ENCODE measurements at regions not wholly inside any gene's neighbourhood (a gene's known extent, or its start where the extent isn't known, plus 50 kb on each side); places are given as distances from the start of the nearest gene placed in this dataset.
"Not testable (repeated sequence)": the region's sequence is repeated elsewhere in the genome, so short reads cannot be mapped to it uniquely, and the experiment has no call there.

DNA sequence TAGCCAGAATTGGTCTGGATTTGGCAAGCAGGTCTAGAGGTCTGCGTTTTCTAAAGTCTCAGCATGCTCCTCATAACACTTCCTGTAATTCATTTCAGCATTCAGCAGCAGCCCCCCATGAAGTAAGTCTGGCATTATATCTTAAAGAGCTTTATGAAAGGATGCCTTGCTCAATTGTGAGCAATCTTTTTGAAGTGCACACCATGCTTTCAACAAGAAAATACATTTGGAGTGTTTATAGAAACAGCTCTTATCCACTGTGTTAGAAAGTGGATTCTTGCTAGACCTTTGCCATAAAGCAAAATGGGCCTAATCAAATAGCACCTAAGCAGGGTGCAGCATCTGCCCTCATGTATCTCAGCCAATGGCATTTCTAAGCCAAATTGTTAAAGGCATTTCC lies 378.0 kb upstream of the AKR1E2 start:
- peak in 1 of 2 donors; percentile 54 for DNase-seq

DNA sequence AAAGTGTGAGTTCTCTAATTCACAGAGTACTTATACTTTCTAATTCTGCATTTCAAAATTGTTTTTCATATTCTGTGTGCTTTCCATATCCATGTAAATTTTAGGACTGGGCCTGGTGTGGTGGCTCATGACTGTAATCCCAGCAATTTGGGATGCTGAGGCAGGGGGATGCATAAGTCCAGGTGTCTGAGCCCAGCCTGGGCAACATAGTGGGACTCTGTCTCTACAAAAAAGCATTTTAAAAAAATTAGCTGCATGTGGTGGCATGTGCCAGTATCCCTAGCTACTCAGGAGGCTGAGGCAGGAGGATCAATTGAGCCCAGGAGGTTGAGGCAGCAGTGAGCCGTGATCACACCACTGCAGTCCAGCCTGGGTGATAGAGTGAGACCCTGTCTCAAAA lies 382.6 kb upstream of the AKR1E2 start:
- no peak for DNase-seq

DNA sequence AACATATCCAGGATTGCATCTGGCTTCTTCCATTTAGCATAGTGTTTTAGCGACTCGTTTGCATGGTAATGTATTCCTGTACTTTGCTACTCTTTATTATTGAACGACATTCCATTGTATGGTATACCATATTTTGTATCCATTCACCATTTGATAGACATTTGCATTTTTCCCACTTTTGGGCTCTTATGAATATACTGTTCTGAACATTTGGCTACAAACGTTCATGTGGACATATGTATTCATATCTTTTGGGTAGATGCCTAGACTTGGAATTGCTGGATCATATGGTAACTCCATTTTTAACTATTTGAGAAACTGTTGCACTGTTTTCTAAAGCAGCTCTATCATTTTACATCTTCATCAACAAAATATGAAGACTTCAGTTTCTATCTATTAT lies 383.7 kb upstream of the AKR1E2 start:
- DNase-seq = no peak

DNA sequence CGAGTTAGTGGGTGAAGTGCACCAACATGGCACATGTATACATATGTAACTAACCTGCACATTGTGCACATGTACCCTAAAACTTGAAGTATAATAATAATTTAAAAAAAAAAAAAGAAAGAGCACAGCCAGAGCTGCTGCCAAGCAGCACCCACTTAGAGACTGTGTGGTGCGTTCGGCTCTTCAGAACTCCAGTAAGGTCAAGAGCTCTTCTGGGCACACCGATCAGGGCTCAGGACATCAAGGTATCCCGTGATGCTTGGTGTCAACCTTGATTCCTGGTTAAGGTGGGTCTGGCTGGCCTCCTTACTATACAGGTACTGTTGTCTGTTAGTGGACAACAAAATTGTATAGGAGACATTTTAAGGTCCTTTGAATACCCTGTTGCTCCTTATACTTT lies 385.7 kb upstream of the AKR1E2 start:
- DNase-seq = no peak

- no peak for DNase-seq
Measured at GRCh38 chr10:4437791-4438190, 388.2 kb upstream of the AKR1E2 start.

GRCh38 chr10:4437061-4437460 lies 388.9 kb upstream of the AKR1E2 start:
- DNase-seq = no peak

DNA sequence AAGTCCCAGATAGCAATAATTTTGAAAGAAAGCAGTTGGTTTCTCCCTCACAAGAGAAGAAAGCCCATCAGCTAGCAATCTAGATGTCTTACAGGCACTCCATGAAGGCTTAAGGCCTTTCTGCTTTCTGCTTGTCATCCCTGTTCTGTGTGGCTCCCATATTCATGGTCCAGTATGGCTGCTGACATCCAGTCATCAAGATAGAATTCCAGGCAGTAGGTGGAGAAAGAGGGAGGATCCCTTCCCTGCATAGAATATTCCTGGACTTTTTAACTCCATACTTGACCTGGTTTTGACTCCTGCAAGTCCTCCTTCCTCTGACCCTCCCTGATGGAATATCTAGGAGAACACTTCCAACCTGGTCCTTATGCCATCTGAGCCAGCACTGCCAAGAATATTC lies 389.9 kb upstream of the AKR1E2 start:
- no peak for DNase-seq

- DNase-seq = no peak
Measured at GRCh38 chr10:4434516-4435071, 391.4 kb upstream of the AKR1E2 start.

GRCh38 chr10:4434105-4434504 lies 391.9 kb upstream of the AKR1E2 start:
- no peak for DNase-seq

DNA sequence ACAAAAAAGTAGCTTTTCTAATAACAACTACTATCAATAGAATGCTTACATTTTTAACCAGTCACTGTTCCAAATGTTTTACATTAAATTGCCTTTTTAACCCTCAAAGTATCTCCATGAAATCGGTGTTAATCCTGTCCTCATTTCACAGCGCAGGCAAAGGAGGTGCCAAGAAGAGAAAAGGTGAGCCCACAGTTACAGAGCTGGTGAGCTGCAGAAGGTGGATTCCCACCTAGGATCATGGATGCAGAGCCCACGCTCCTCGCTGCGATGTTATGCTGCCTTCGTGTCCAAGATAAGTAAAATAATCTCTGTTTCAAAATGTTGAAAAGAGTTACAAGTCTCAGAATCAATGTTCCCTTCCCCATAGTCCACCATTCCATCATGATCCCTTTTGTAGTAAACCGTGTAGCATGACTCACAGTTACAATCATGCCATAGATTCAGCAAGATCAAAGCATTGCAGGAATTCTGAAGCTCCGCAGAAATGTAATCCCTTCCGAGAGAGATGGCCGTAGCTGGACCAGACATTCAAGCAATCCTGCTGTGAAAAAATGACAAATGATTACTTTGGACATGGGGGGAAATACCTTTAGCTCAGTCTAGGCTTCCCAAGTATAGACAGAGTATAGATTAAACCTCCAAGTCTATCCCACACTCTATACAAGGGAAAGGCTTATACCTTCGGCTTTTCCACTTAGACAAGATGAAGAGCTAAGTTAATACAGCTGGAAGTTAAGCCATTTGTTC lies 394.7 kb upstream of the AKR1E2 start:
- no peak for DNase-seq

DNA sequence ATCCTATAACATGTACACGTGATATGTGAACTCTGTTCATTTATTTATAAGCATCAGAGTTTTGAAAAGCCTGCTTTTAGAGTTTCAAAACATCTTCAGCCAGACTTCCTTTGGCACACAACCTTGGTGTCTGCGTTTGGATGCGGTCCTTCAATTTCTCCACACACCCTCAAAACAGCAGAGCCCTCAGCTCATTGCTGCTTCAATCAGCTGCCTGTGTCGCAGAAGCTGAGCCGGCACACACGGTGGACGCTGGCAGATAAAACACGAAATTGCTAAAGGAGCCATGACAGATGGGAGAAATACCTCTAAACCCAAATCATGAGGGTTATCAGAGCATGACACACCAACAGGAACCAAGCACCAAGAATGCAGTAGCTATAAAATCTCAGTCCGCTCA lies 396.4 kb upstream of the AKR1E2 start:
- DNase-seq = no peak

DNA sequence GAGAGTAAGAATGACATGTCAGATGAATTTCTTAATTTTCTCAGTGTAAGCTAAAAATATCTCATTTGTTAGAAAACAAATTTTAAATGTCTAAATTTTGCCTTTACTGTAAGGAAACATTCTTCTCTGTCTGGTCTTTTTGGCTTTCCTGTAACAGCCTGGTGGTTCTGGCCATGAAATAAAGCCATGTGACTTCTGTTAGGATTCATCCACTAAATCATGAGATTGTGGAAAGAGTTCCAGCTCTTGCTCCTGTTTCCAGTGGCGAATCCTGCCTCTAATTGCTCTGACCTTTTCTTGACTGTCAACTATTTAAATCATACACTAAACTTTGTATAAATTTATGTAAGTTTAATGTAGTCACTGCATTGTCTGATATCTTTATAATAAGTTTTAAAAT lies 398.5 kb upstream of the AKR1E2 start:
- no peak for DNase-seq

- no peak for DNase-seq
Measured at GRCh38 chr10:4426866-4427265, 399.1 kb upstream of the AKR1E2 start.

GRCh38 chr10:4409319-4409718 lies 416.7 kb upstream of the AKR1E2 start:
- DNase-seq = no peak

DNA sequence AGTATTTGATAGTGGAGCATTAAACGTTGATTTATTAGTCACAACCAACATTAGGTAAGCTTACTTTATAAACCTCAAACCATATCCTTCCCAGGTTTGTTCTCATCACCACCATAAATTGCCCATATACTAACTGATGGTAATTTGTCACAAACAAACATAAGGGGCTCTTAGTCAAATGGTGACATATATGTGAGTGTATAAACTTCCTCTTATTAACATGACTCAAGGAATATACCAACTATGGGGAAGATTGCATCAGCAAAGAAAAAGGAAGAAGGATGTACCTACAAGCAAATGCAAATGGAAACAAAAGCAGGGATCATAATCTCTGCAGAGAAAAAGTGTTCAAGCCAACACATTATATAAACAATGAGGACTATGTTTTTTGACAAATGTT lies 418.2 kb upstream of the AKR1E2 start:
- DNase-seq = no peak

DNA sequence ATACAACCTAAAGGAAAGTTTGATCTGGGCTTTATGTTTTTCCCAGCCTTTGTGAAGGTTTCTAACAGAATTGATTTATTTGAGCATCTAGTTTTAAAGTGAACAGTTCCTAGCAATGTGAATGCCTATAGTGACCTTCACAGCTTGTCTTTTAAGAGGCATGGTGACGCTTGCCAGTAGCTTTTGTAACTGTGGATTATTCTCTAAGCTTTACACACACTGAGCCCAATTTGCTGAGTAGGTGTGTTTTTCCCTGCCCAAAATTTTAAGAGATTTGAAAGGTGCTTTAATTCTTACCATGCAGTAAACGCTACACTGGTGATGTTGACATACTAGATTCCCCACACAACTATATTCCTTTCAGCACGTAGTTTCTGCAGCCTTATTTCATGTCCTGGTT lies 420.2 kb upstream of the AKR1E2 start:
- DNase-seq = no peak

- no peak for DNase-seq
Measured at GRCh38 chr10:4403638-4404252, 422.3 kb upstream of the AKR1E2 start.

DNA sequence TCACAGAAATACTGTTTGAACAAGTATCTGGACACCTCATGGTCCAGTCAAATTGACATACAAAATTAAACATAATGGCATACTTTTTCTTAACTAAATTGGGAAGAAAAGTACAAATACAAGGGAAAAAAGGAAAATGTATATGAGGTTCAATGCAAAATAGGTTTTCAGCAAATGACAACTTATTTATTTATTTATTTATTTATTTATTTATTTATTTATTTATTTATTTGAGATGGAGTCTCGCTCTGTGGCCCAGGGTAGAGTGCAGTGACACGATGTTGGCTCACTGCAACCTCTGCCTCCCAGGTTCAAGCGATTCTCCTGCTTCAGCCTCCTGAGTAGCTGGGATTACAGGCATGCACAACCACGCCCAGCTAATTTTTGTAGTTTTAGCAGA lies 424.9 kb upstream of the AKR1E2 start:
- DNase-seq = not testable (repeated sequence)

DNA sequence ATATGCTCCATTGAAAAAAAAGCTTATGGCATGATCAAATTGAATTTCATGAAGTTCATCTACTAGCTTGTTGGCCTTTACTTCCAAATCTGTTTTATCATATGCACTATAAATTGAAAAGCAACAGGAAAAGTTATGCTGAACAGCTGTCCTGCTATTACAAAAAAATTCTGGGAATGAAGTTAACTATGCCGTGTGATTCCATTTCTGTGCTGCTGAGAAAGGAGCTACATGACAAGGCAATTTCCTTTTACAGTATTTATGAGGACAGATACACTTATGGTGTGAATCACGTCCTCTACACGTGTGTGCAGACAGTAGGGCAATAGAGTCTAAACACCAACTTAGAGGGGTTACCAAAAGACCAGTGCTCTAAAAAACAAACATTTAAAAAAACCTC lies 426.5 kb upstream of the AKR1E2 start:
- DNase-seq = peak in 1 of 2 donors; percentile 7

GRCh38 chr10:4398602-4399001 lies 427.4 kb upstream of the AKR1E2 start:
- DNase-seq = no peak

GRCh38 chr10:4397337-4397736 lies 428.7 kb upstream of the AKR1E2 start:
- DNase-seq = no peak

- DNase-seq = no peak
Measured at GRCh38 chr10:4396401-4397283, 429.4 kb upstream of the AKR1E2 start.

DNA sequence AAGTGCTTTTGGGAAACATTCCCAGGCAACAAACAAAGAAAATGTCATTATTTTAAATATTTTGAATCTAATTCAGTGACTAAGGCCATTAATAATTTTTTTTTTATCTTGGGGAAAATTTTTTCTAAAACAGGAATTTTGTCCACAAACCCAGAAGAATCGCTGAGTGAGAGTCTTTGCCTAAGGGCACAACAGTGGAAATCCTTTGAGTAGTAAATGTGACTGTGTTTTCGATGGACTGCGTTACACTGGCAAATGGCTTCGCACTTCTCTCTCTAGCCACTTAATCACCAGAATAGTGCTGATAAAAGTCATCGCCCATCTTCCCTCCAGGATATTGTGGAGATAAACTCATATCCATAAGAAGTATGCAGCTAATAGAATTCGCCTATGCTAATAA lies 430.3 kb upstream of the AKR1E2 start:
- DNase-seq = no peak

Measured in right lung (tissue), 2 donors.